CD4-positive, alpha-beta T cell treated with Interleukin-4 for 4 hours (primary cell): ENCODE measurements at regions not wholly inside any gene's neighbourhood (a gene's known extent, or its start where the extent isn't known, plus 50 kb on each side); places are given as distances from the start of the nearest gene placed in this dataset.
A peak's percentile ranks its signal among the peaks of the same experiment; 100 is the strongest.
"Not testable (repeated sequence)": the region's sequence is repeated elsewhere in the genome, so short reads cannot be mapped to it uniquely, and the experiment has no call there.

ENCODE experiments used
- DNase-seq: peaks from one replicate; pipeline ENCODE4 v3.0.0-alpha.2; 2020

DNA sequence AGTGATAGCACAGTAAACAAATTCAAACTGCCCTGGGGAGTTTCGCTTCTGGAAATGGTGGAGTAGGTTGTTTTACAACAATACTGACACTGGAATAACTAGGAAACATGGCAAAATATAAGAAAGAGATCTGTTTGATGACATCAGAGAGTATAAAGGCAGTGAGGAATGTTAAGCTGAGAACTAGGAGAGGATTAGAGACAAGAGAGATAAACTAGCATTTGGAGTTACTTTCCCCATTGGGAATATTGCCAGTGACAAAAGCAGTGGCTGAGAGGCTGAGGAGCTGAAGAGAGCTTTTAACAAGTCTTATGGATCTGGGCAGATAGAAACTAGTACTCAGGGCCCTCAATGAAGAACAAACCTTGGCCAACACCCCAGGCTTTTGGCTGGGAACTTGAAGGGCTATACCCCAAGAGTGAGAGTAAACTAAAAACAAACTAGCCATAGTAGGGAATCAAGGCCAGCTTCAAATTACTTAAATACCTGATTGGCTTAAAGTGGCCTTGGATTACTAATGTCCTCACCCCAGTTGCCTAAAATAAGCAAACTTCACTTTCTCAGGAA lies 280.4 kb downstream of the KLF13 start:
- DNase-seq, result no peak

DNA sequence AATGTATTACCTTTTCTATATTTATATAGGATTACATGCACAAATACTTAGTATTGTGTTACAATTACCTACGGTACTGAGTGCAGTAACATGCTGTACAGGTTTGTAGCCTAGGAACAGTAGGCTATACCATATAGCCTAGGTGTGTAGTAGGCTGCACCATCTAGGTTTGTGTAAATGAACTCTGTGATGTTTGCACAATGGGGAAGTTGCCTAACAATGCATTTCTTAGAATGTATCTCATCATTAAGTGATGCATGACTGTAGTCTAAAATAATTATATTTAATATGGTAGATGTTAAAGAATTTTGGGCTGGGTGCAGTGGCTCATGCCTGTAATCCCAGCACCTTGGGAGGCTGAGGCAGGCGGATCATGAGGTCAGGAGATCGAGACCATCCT lies 281.0 kb downstream of the KLF13 start:
- no peak for DNase-seq

DNA sequence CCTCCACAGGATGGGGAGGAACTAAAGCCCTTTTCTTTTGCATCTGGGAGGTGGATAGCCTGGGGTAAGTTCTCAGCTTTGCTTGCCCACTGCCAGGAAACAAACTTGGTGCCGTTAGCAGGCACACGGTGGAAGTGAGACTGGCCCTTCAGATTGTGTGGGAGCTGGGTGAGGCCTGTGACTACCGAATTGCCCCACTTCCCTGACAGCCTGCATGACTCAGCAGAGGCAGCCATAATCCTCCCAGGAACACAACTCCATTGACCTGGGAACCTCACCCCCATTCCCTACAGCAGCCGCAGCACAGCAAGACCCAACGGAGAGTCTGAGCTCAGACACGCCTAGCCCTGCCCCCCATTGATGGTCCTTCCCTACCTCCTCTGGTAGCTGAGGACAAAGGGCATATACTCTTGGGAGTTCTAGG lies 282.6 kb downstream of the KLF13 start:
- DNase-seq, result no peak

DNA sequence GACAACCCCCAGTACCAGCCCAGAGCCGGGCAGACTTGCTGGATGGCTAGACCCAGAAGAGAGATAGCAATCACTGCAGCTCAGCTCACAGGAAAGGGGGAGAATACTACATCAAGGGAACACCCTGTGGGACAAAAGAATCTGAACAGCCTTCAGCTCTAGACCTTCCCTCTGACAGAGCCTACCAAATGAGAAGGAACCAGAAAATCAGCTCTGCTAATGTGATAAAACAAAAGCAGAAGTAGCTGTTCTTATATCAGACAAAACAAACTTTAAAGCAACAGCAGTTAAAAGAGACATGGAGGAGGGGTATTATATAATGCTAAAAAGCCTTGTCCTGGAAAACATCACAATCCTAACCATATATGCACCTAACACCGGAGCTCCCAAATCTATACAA lies 283.3 kb downstream of the KLF13 start:
- DNase-seq, result no peak

DNA sequence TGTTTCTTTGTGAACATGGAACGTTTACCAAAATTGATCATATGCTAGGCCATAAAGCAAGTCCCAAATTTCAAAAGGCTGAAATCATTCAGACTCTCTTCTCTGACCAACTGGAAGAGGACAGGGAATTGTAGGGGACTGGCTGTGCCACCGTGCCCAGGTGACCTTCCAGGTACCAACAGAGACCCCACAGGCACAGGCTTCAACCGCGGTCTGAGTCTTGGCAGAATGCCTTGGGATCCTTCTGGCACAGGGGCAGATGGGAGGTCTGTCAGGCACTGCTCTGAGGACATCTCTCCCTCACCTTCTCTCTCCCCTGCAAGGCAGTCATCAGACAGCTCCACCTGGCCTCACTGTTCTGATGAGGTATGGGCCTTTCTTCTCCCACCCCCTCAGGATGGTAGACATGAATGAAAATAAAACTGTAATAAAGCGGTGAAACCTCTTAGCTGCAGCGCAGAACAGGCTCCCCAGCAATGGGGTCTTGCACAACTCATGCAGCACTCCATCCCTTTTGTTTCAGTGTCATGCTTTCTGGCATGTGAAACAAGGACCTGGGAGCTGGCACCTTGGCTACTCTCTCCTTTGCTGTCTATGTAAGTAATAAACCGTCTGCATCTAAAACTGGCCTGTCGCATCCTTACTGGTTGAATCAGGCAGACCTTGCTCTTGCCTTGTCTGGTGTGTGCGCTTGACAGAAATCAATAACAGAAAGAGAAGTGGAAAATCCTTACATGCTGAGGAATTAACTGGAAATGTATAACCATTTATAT lies 289.2 kb downstream of the KLF13 start:
- no peak for DNase-seq

DNA sequence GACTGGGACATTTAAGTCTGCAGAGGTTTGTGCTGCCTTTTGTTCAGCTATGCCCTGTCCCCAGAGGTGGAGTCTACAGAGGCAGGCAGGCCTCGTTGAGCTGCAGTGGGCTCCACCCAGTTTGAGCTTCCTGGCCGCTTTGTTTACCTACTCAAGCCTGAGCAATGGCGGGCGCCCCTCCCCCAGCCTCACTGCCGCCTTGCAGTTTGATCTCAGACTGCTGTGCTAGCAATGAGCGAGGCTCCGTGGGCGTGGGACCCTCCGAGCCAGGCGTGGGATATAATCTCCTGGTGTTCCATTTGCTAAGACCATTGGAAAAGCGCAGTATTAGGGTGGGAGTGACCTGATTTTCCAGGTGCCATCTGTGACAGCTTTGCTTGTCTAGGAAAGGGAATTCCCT lies 296.7 kb downstream of the KLF13 start:
- DNase-seq, result not testable (repeated sequence)

DNA sequence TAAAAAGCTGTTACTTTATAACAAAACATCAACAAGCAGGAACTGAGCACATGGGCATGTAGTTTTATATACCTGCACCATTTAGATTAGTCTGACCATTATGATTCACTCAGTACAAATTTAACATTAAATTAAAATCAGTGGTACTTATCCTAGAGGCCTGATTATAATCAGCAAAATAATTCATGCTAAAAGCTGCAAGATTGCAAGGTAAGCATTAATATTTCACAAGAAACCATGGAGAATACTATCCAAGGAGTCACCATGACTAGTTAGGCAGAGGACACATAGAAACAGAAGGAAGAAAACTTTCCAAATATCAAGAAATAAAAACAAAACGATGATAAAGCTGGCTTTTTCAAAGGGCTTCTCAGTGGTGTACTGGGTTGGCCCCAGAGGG lies 297.5 kb downstream of the KLF13 start:
- DNase-seq, result not testable (repeated sequence)

DNA sequence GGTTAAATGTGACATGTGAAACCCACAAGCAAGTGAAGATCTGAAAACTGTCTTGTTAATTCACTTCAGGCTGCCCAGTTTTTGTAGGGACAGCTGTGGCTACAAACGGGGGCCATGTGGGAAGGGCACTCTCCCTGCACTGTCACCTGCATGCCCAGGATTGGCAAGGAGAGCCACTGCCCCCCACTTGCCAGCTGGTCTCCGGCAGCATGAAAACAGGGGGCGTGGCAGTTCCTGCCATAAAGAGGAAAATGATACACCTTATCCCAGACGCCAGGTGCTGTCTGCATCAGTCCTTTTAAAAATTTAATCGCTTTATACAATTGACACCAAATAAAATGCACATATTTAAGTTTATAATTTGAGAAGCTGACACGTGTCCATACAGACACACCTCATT lies 309.1 kb downstream of the KLF13 start:
- DNase-seq, result not testable (repeated sequence)

DNA sequence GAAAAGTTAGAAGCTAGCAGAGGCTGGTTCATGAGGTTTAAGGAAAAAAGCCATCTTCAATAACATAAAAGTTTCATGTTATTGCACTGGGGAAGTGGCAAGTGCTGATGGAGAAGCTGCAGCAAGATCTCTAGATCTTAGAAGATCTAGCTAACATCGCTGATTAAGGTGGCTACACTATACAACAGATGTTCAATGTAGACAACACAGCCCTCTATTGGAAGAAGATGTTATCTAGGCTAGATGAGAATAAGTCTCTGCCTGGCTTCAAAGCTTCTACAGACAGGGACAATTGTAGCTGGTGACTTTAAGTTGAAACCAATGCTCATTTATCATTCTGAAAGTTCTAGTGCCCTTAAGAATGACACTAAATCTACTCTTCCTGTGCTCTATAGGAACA lies 310.3 kb downstream of the KLF13 start:
- not testable (repeated sequence) for DNase-seq

DNA sequence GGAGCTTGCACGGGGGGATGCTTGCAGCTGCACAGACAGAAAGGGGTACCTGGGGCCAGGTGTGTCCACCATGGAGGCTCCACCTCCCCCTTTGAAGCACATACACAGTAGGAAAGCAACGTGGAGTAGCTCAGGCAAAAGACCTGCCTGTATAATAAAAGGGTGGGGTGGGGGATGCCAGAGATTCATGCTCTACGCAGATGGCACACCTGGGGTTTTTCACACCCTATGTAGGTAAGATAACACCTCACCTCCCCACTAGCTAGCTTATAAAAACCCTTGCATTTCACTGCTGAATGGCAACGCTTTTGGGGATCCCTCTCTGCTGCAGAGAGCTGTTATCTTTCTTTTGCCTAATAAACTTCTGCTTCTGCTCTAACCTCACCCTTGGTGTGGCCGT lies 317.3 kb downstream of the KLF13 start:
- DNase-seq, result not testable (repeated sequence)

DNA sequence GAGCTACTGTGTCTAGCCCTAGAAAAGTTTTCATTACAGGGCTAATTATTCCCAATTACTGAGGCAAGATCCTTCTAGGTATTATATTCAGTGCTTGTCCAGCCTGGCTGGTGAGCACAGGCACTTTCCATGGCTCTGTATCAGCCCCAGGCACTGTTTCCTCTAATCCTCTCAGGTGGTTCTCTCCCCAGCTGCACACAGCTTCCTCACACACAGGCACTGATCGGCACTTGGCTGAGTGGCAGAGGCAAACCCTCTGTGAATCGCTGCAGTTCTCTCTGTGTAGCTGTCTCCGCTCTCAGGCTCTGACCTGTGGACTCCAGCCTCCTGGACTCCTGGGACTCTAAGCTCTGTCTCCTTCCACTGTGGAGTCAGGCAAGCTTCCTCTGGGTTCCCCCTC lies 318.1 kb downstream of the KLF13 start:
- not testable (repeated sequence) for DNase-seq

DNA sequence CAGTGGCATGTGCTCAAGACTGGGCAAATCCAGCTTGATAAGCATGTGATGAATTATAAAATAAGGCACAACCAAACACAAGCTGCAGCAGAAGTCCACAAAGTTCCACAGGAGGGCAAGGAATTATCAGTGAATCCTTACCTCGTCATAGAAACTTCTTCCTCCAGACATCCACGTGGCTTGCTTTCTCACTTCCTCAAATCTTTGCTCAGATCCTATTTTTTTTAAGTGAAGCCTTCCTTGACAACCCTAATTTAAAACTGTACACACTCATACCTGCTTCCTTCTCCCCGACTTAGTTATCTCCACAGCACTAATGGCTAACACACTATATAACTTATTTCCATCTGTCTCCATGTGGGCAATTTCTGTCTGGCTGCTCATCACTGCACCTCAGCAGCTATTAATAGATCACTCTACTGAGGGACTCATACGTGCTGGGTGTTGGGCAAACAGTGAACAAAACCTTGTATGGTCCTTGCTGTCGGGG lies 320.7 kb downstream of the KLF13 start:
- DNase-seq, result not testable (repeated sequence)

DNA sequence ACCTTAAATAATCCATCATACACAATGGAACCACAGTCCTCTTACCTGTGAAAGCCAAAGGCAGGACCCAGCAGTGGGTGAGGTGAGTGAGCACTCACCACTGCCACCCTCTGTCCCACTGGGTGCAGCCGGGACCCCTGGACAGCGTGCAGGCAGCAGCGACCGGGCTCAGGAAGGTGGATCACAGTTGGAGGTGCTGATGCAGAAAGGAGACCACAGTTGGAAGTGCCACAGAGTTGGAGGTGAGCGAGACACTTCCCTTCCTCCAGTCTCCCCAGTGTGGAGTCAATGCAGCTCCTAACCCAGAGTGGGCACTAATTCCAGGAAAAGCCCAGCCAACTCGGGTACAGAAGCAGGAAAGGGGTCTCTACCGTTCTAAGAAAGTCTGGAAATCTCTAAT lies 323.0 kb downstream of the KLF13 start:
- DNase-seq, result not testable (repeated sequence)

DNA sequence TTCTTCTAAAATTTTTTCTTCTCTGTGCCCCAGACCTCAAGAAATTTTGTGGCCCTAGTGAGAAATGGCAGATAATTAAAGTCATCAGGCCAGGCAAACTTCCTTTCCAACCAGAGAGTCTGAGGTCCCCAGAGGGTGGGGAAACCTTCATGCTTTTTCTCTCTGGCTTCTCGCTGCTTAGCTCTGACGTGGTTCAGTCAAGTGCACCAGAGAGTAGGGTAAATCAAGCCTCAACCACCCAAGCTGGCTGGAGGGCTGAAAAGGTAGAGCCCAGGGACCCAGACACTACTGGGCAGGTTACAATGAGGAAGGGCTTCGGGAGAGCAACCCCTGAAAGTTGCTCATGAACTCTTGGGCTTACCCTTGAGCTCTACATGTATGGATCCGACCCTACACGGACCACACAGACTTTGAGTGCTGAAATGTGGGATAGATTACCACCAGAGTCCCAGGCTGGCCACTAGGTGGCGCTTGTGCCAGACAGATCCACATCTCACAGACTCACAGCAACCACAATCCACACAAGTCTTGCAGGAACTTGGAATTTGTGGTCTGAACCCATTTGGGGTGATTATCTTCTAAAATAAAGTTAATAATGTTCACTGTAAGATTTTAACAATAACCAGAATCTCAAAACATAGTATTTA lies 323.5 kb downstream of the KLF13 start:
- DNase-seq, result peak; percentile 33

DNA sequence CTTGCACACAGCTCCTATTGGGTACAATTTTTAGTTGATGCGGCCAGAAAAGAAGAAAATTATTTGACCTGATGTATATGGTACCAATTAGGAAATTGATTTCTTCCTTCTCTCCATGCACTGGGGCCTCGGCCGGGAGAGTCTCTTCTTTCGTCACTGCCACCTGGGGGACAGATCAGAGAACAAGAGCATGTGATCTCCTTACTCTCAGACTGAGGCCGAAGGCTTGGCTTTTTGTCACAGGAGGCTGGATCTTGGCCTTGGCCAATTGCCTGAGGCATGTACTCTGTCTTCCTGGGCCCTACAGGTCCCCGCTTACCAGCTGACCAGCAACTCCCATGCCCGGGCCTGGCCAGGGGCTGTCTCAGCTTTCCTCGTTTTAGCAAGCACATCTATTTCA lies 330.3 kb downstream of the KLF13 start:
- not testable (repeated sequence) for DNase-seq

DNA sequence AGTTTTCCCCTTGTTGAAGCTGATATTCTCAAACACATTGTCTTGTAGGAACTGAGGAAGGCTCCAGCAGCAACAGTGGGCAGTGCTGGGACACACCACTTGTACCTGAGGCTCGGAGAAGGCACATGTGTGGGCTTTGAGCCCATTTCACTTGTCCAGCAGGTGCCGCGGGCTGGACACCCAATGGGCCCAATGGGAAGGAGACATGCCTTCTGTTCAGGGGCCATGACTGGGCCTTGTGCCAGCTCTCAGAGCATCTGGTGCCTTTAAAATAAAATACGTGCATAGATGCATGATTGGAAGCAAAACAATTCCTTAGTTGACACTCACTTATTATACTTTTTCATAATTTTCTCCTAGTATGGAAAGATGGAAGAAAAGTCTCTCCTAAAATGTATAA lies 334.2 kb downstream of the KLF13 start:
- no peak for DNase-seq

DNA sequence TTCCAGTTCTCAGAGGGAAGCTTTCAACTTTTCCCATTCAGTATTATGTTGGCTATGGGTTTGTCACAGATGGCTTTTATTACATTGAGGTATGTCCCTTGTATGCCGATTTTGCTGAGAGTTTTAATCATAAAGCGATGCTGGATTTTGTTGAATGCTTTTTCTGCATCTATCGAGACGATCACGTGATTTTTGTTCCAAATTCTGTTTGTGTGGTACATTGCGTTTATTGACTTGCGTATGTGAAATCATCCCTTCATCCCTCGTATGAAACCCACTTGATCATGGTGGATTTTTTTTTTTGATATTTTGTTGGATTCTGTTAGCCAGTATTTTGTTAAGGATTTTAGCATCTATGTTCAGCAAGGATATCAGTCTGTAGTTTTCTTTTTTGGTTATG lies 339.1 kb downstream of the KLF13 start:
- DNase-seq, result not testable (repeated sequence)

DNA sequence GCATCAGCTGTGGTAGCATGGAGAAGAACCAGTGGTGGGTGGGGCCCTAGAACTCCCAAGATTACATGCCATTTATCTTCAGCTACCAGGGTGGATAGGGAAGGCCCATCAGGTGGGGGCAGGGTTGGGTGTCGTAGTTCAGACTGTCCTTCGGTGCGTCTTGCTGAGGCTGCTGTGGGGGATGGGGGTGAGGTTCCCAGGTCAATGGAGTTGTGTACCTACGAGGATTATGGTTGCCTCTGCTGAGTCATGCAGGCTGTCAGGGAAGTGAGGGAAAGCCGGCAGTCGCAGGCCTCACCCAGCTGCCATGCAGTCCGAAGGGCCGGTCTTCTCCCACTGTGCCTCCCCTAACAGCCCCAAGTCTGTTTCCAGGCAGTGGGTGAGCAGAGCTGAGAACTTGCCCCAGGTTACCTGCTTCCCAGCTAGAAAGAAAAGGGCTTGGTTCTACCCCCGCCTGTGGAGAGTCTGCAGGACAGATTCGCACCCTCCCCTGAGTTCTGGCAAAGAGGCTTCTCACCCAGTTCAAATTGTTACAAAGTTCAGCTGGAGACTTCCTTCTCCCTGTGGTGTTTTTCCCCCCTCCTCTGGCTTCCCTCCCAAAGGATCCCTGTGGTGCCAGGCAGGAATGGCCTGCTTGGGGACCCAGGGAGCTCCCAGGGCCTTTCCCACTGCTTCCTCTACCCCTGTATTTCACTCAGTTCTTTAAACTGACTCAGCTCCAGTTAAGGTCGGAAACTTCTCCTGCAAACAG lies 342.7 kb downstream of the KLF13 start:
- DNase-seq, result not testable (repeated sequence)

DNA sequence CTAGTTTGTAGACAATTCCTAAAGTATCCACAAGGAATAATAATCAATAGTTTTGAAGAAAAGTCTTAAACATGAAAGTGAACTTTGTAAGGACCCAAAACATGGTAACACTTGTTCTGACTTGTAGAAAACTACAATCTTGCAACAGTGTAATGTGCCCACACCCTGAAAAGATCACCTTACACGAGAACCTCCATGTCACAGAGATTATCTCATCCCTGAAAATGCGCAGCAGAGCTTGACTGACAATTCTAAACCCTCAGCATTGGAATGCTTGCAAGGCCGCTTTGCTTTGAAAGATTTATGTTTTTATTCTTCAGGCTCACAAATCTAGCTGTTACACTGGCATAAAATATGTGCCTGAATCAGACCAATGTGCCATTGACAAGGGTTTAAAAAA lies 346.6 kb downstream of the KLF13 start:
- DNase-seq, result not testable (repeated sequence)

DNA sequence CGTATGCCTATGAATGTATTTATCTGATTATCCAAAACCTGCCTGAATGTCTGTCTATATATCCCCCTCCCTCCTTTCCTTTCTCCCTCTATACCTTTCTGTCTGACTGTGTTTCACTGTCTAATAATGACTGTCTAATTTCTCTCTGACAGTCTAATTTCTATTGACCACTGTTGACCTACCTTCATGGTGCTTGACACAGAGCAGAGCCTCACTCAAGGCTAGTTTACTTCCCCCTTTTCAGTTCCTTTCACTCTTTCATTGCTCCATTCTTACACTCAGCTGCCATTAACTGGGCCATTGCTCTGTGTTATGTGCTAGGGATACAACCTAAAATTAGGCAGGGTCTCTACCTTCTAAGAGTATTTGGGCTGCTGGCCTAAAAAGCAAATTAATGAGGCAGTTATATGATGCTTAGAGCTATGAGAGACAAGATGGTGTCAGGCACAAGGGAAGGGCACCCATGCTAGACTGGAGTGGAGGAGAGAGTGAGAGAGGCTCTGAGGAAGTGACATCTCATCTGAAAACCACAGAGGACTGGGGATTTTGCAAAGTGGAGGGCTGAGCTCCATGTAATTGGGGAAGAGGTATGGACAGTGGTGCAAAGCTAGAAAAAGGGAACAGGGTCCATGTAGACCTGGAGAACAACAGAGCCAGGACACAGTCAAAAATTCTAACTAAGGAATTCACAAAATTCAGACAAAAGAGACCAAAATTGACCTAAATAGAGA lies 348.6 kb upstream of the CHRNA7 start:
- DNase-seq, result not testable (repeated sequence)

DNA sequence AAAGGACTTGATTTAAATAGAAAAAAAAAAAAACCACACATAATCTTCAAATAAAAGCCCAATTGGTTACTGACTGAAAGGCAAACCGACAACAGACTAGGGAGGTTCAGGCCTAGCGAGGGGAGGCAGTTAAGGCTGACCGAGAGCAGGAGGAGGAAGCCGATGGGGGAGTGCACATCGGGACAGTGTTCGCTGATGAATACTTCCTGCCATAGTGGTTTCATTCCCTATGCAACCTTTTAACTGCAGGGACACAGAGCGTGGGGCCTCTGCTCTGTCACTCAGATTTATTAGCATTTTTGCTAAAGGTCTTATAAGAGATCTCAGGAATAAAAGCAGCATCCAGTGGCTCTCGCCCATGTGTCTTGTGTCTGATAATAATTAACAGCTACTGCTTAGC lies 343.2 kb upstream of the CHRNA7 start:
- not testable (repeated sequence) for DNase-seq

DNA sequence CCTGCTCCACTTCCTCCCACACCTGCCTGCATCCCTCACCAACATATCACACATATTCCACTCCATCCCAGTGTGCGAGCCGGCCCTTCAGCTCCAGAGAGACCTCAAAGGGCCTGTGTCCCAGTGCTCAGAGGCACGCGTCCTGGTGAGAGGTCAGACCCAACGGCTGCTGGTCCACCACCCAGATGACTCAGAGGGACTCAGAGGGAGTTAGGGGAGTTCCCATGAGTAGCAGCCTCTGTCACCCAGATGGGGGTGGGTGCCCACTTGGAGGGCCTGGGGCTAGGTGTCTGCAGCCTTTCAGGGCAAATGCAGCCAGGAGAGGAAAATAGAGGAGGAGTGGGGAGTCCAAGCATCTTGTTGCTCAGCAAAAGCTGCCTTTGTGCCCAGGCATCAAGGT lies 333.8 kb upstream of the CHRNA7 start:
- not testable (repeated sequence) for DNase-seq
